Activated CD4-positive, CD25-positive, alpha-beta regulatory T cell treated with anti-CD3 and anti-CD28 coated beads, Interleukin-2, amount 50 U/mL, for 16 hours (primary cell): ENCODE measurements at regions not wholly inside any gene's neighbourhood (a gene's known extent, or its start where the extent isn't known, plus 50 kb on each side); places are given as distances from the start of the nearest gene placed in this dataset.
"Not testable (repeated sequence)": the region's sequence is repeated elsewhere in the genome, so short reads cannot be mapped to it uniquely, and the experiment has no call there.

Source experiments
- DNase-seq: peaks from one replicate; pipeline ENCODE4 v3.0.0-alpha.2; 2020; ENCODE audit warnings: low read depth, low spot score

GRCh38 chr5:62152394-62153087 is 153.5 kb upstream of the KIF2A start:
- DNase-seq, result no peak

- DNase-seq, result no peak
Measured at GRCh38 chr5:62154758-62155157, 151.2 kb upstream of the KIF2A start.

- DNase-seq, result no peak
Measured at GRCh38 chr5:62155988-62156387, 150.0 kb upstream of the KIF2A start.

GRCh38 chr5:62167561-62168057 is 138.4 kb upstream of the KIF2A start:
- no peak for DNase-seq

GRCh38 chr5:62168506-62169281 is 137.3 kb upstream of the KIF2A start:
- no peak for DNase-seq

- DNase-seq, result no peak
Measured at GRCh38 chr5:62178258-62178657, 127.7 kb upstream of the KIF2A start.

- DNase-seq, result no peak
Measured at GRCh38 chr5:62182802-62183201, 123.2 kb upstream of the KIF2A start.

- DNase-seq, result no peak
Measured at GRCh38 chr5:62183727-62184126, 122.3 kb upstream of the KIF2A start.

- no peak for DNase-seq
Measured at GRCh38 chr5:62184444-62184843, 121.6 kb upstream of the KIF2A start.

DNA sequence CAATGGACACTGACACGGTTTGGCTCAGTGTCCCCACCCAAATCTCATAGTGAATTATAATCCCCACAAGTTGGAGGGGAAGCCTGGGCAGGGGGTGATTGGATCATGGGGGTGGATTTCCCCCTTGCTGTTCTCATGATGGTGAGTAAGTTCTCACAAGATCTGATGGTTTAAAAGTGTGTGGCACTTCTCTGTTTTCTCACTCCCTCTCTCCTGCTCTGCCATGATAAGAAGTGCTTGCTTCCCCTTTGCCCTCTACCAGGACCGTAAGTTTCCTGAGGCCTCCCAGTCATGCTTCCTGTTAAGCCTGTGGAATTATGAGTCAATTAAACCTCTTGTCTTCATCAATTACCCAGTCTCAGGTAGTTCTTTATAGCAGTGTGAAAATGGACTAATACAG is 115.8 kb upstream of the KIF2A start:
- no peak for DNase-seq

GRCh38 chr5:62190931-62191330 is 115.1 kb upstream of the KIF2A start:
- DNase-seq, result no peak

- DNase-seq, result no peak
Measured at GRCh38 chr5:62192958-62193357, 113.0 kb upstream of the KIF2A start.

GRCh38 chr5:62196532-62196931 is 109.5 kb upstream of the KIF2A start:
- DNase-seq, result not testable (repeated sequence)

- no peak for DNase-seq
Measured at GRCh38 chr5:62197697-62198096, 108.3 kb upstream of the KIF2A start.

DNA sequence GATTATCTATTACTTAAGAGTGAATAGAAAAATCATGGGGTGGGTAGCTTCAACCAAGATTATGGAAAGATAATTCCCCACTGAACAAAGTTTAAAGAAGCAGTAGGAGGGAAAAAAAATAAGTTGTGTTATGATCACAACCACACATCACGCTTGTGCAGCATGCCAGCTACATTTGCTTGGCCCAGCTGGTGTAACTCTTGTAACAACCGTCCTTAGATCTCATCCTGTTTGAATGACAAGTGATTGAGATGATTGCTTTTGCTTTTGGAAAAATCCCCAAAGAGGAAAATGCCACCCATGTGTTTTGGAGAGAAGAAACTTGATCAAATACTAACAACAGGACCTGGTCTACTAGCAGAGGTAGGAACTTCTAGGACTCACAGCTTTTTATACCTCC is 107.6 kb upstream of the KIF2A start:
- no peak for DNase-seq

DNA sequence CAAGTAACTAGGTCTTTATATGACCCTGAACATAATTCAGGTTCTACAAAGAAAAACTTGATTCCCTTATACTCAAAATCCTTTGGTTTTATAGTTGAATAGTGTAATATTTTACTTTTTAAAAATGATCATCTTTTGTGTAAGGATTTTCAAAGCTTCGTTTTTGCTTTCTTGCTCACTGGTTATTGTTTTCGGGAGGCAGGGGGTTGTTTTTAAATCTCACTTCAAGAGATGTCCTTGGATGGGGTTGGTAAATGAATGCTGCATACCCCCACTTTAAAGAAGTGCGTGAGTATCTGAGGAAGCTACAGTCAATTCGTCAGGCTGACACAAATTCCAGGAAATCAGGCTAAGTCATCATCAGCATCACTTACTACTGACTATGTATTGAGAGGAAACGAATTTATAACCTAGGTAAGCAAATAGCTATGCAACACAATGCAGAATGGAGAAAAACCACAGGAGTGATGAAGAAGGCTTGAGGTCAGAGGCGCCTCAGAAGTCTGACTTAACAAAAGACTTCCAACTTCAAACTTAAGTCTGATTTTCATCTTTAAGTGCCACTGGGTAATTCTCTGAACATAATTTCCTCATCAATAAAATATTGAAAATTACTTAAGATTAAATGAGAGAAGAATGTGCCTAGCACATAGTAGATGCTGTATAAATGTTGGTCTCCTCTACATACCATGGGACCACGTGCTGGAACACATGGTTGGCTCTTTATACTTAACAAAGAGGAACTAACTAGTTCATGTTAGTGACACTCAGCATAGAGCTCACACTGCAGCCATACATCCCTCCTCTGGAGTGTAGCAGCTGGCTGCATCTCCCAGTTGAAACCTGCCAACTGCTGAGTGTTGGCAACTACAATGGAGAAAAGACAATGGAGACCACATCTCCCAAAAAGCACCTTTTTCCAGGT is 106.0 kb upstream of the KIF2A start:
- DNase-seq, result no peak

DNA sequence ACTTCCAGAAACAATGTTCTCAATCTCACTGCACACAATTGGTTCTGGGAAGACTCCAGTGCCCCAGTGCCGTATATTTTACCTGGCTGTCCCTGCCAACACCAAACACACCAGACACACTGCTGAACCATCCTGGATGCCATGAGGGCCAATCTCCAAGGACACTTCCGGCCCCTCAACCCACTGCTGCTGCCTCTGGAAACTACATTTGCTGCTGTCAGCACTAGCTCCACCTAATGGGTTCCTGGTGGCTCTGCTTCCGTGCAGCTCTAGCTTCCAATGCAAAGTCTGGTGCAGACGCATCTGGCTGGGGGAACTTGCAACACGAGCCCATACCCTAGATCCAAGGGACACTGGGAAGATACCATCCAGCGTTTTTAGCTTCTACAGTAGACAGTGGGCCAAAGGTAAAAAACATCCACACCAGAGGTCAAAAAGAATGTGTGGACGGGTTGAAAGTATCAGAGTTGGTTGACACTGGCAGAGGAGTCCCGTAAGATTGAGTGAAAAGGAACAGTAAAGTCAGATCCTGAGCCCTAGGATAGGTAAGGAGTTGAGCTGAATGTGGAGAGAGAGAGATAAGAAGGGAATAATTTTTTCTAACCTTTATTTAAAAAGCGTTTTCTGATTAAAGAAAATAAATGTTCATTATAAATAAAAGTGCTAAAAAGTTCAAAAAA is 99.7 kb upstream of the KIF2A start:
- DNase-seq, result no peak

GRCh38 chr5:62208218-62208852 is 97.7 kb upstream of the KIF2A start:
- DNase-seq, result no peak

DNA sequence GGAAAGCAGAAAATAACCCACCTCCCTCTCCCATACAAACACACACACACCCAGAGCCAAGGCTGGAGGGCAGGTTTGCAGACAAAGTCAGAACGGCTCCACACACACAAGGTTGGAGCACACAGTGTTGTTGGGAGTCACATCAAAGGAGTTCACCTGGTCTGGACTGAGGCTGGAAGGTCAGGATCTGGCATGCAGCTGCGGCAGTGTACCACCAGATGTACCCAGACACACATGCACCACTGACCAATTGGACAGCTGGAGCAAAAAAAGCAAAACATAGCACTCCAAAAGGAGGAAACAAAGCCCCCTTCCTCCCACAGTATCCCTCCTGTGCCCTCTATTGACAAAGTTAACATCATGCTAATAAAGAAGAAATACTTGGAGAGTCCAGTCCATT is 94.6 kb upstream of the KIF2A start:
- DNase-seq, result no peak

DNA sequence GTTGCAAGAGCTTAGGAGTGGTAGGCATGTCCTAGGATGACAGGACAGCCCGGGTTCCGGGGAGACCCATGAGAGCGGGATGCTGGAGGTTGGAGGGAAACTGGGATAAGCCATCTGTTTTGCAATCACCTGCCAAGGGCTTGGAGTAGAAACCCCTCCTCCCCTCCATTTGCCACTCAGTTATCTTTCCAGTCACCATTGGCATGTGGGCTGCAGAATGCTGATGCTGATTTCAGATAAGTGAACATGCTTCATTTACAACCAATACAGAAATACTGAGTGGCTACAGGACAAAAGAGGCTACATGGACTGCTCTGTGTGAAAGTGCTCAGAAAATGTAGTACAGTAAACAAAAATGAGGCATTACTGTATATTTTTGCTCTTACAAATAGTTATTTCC is 93.4 kb upstream of the KIF2A start:
- DNase-seq, result no peak

- DNase-seq, result no peak
Measured at GRCh38 chr5:62214701-62215100, 91.3 kb upstream of the KIF2A start.
